Type B pancreatic cell (in vitro differentiated cells): ENCODE measurements at regions not wholly inside any gene's neighbourhood (a gene's known extent, or its start where the extent isn't known, plus 50 kb on each side); places are given as distances from the start of the nearest gene placed in this dataset.

Experiments used
- DNase-seq: peaks from one replicate; pipeline ENCODE4 v3.0.0; 2021; ENCODE audit warnings: mixed read lengths; ENCODE audit not compliant: unreplicated experiment; ENCODE audit errors: extremely low spot score
- H3K27ac Mint-ChIP-seq: 2 replicates; pipeline ENCODE4 v1.8.0; 2021; ENCODE audit warnings: mild to moderate bottlenecking, mixed read lengths
- H3K27me3 Mint-ChIP-seq: 2 replicates; pipeline ENCODE4 v1.8.0; 2021; ENCODE audit warnings: mixed read lengths
- H3K36me3 Mint-ChIP-seq: 2 replicates; pipeline ENCODE4 v1.8.0; 2021; ENCODE audit warnings: mixed read lengths
- H3K4me1 Mint-ChIP-seq: one replicate; pipeline ENCODE4 v1.8.0; 2021; ENCODE audit warnings: mixed read lengths; ENCODE audit not compliant: unreplicated experiment
- H3K4me3 Mint-ChIP-seq: 2 replicates; pipeline ENCODE4 v1.8.0; 2021; ENCODE audit warnings: mild to moderate bottlenecking, mixed read lengths
- H3K9me3 Mint-ChIP-seq: 2 replicates; pipeline ENCODE4 v1.8.0; 2021; ENCODE audit warnings: mixed read lengths
- CTCF ChIP-seq: fragments of 200-600 bp; sonication (generic); conservative IDR thresholded peaks from 2 replicates; pipeline ENCODE4 v1.5.0; 2021; ENCODE audit warnings: antibody characterized with exemption, mild to moderate bottlenecking

DNA sequence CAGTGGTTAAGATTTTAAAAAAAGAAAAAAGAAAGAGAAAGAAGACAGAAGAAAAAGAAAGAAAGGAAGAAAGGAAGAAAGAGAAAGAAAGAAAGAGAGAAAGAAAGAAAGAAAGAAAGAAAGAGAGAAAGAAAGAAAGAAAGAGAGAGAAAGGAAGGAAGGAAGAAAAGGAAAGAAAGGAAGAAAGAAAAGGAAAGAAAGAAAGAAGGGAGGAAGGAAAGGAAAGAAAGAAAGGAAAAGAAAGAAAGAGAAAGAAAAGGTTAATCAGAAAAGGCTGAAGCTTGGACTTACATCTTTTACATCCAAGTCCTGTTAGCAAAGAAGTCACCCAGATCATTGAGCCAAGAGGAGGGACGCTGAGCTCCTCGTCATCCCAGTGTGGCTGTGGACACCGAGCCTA is 70.0 kb downstream of the IRX2 start:
- H3K36me3 Mint-ChIP-seq: peaks cover 1% of the 10 kb centered on the region
- H3K4me1 Mint-ChIP-seq: peaks cover 8% of the 10 kb centered on the region
- no peaks in the 10 kb centered on the region for H3K9me3 Mint-ChIP-seq
- no peak overlapping the region for H3K27ac Mint-ChIP-seq
- no peak for DNase-seq
- no peak for TF ChIP-seq CTCF
- H3K4me3 Mint-ChIP-seq: no peak overlapping the region
- peaks cover 23% of the 10 kb centered on the region for H3K27me3 Mint-ChIP-seq

DNA sequence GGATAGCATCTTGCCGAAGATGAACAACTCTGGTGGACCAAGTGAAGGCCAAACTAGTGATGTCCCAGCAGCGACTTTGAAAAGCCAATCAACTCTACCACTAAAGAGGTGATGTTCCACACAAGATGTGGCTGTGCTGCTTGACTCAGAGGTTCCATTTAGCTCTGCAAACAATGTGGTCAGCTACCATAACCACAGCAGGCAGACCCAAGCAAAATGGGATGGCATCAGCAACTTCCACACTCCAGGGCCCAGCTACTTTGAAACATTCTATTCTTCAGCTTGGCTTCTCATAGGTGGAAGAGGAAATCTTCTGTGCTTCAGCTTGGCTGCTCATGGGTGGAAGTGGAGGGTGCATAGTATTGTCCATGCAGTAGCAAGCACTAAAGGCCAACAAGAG is 70.5 kb downstream of the IRX2 start:
- Mint-ChIP-seq H3K36me3 (peaks cover 4% of the 10 kb centered on the region), H3K4me1 (peaks cover 3% of the 10 kb centered on the region), H3K27me3 (peaks cover 21% of the 10 kb centered on the region), H3K4me3 (no peak overlapping the region), H3K27ac (no peak overlapping the region), H3K9me3 (no peaks in the 10 kb centered on the region)
- TF ChIP-seq CTCF: no peak
- DNase-seq: no peak

DNA sequence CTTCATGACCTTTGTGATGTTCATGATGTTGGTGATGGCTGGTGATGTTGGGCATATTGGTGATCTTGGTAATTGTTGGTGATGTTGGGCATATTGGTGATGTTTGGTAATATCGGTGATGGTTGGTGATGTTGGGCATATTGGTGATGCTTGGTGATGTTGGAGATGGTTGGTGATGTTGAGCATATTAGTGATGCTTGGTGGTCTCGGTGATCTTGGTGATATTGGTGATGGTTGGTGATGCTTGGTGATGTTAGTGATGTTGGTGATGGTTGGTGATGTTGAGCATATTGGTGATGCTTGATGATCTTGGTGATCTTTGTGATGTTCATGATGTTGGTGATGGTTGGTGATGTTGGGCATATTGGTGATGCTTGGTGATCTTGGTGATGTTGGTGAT is 73.8 kb downstream of the IRX2 start:
- Mint-ChIP-seq H3K36me3 (peaks cover 4% of the 10 kb centered on the region), H3K9me3 (no peaks in the 10 kb centered on the region), H3K27me3 (peaks cover 9% of the 10 kb centered on the region), H3K27ac (no peak overlapping the region), H3K4me3 (no peak overlapping the region), H3K4me1 (no peaks in the 10 kb centered on the region)
- no peak for DNase-seq
- no peak for TF ChIP-seq CTCF

DNA sequence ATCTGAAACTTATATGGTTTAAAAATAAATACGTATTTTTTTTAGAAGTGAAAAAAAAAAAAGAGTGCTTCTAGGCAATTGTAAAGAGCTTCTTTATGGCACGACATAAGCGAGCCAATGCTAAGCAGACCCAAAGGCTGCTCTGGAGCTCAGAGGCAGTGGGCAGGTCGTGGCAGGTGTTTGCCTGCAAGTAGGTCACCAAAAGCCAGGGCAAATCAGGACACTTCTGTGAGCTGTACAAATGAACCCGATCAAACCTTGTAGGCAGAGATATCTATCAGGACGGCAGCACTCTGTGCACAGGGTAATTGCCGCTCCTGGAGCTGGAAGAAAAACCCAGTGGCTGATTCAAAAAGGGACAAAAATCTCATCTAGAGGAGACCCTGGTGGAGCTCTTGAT is 75.9 kb downstream of the IRX2 start:
- no peak for DNase-seq
- peaks cover 2% of the 10 kb centered on the region for H3K27me3 Mint-ChIP-seq
- no peak overlapping the region for H3K4me3 Mint-ChIP-seq
- H3K9me3 Mint-ChIP-seq: no peaks in the 10 kb centered on the region
- H3K4me1 Mint-ChIP-seq: no peaks in the 10 kb centered on the region
- H3K27ac Mint-ChIP-seq: no peak overlapping the region
- H3K36me3 Mint-ChIP-seq: peaks cover 4% of the 10 kb centered on the region
- TF ChIP-seq CTCF: no peak

DNA sequence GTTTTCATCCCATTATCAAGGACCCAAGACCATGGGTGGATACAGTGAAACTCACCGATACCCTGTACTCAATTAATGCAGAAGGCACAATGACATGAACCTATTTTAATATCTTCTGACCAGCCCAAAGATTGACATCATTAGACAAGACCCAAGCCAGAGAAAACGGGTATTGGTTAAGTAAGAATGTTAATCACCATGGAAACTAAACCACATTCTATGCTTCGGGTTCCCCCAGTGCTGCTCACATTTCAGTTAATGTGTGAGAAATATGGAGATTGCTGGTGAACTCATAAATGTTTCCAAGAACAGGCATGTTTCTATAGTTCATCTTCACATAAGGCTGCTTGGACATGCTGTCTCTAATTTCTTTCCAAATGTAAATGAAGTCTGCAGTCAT is 77.0 kb downstream of the IRX2 start:
- DNase-seq: no peak

More for the DNA sequence above, 77.0 kb downstream of the IRX2 start:
- H3K9me3 Mint-ChIP-seq: no peaks in the 10 kb centered on the region
- H3K27me3 Mint-ChIP-seq: peaks cover 2% of the 10 kb centered on the region
- no peak overlapping the region for H3K4me3 Mint-ChIP-seq
- no peak for TF ChIP-seq CTCF
- H3K4me1 Mint-ChIP-seq: no peaks in the 10 kb centered on the region
- peaks cover 4% of the 10 kb centered on the region for H3K36me3 Mint-ChIP-seq
- no peak overlapping the region for H3K27ac Mint-ChIP-seq
